CD14-positive monocyte (primary cell): ENCODE measurements at regions not wholly inside any gene's neighbourhood (a gene's known extent, or its start where the extent isn't known, plus 50 kb on each side); places are given as distances from the start of the nearest gene placed in this dataset.

Experiments
- DNase-seq, 3 donors: peaks; one replicate each; pipeline ENCODE4 v3.0.0-alpha.2; 2011 to 2022
- H2AFZ ChIP-seq: 2 replicates; pipeline ENCODE4 v1.6.0; 2012; ENCODE audit warnings: mild to moderate bottlenecking, low read depth, low read length, inconsistent platforms; ENCODE audit not compliant: insufficient read depth, poor library complexity, severe bottlenecking
- H3K27ac ChIP-seq, 2 donors: 1 replicate in 1 of 2; 2 replicates in 1 of 2; pipeline ENCODE4 v1.5.1; 2012 to 2013; ENCODE audit warnings: low read length in 2 of 2, control low read depth in 1 of 2, inconsistent platforms in 1 of 2, low read depth in 1 of 2, mild to moderate bottlenecking in 1 of 2
- H3K27me3 ChIP-seq, 2 donors: one replicate each; pipeline versions ENCODE4 v1.6.0 to v1.6.1; 2011 to 2013; ENCODE audit warnings: low read length in 2 of 2; ENCODE audit not compliant: control insufficient read depth in 2 of 2, insufficient read depth in 2 of 2
- H3K36me3 ChIP-seq, 2 donors: replicated peaks in 1 of 2; 1 replicate in 1 of 2; 2 replicates in 1 of 2; pipeline versions ENCODE4 v1.5.1 to v1.6.1; 2012 to 2013; ENCODE audit warnings: low read length in 2 of 2, control low read depth in 1 of 2, inconsistent platforms in 1 of 2, mild to moderate bottlenecking in 1 of 2; ENCODE audit not compliant: insufficient read depth in 2 of 2, control insufficient read depth in 1 of 2
- H3K4me1 ChIP-seq, 2 donors: 1 replicate in 1 of 2; 2 replicates in 1 of 2; pipeline versions ENCODE4 v1.5.1 to v1.6.1; 2012 to 2013; ENCODE audit warnings: low read length in 2 of 2, control low read depth in 1 of 2, inconsistent platforms in 1 of 2, mild to moderate bottlenecking in 1 of 2, moderate library complexity in 1 of 2; ENCODE audit not compliant: insufficient read depth in 2 of 2, control insufficient read depth in 1 of 2
- H3K4me2 ChIP-seq: replicated peaks from 2 replicates; pipeline ENCODE3; 2012; ENCODE audit warnings: low read length, moderate library complexity, mild to moderate bottlenecking; ENCODE audit not compliant: poor library complexity, severe bottlenecking; ENCODE audit errors: extremely low read depth
- H3K4me3 ChIP-seq, 3 experiments: fragments of 200-600 bp in 1 of 3; sonication (generic) in 1 of 3; replicated peaks in 1 of 3; 1 replicate in 2 of 3; 2 replicates in 1 of 3; pipeline ENCODE4 v1.5.1; 2011 to 2013; ENCODE audit warnings: low read length in 3 of 3, mild to moderate bottlenecking in 3 of 3, control low read depth in 2 of 3, low read depth in 2 of 3, inconsistent platforms in 1 of 3, moderate library complexity in 1 of 3
- H3K79me2 ChIP-seq: 2 replicates; pipeline ENCODE4 v1.6.0; 2012; ENCODE audit warnings: mild to moderate bottlenecking, control low read depth, inconsistent platforms, low read length, moderate library complexity; ENCODE audit not compliant: insufficient read depth
- H3K9ac ChIP-seq: 2 replicates; pipeline ENCODE4 v1.6.0; 2017; ENCODE audit warnings: low read length, mild to moderate bottlenecking; ENCODE audit not compliant: insufficient read depth, poor library complexity, severe bottlenecking
- H3K9me3 ChIP-seq, 2 donors: replicated peaks in 1 of 2; 1 replicate in 1 of 2; 2 replicates in 1 of 2; pipeline versions ENCODE4 v1.5.1 to v1.6.1; 2012 to 2013; ENCODE audit warnings: low read length in 2 of 2, control low read depth in 1 of 2; ENCODE audit not compliant: control insufficient read depth in 1 of 2, insufficient read depth in 1 of 2
- H4K20me1 ChIP-seq: 2 replicates; pipeline ENCODE4 v1.6.0; 2012; ENCODE audit warnings: mild to moderate bottlenecking, low read length, control low read depth, moderate library complexity; ENCODE audit not compliant: insufficient read depth
- H3K27ac Mint-ChIP-seq, 7 donors: one replicate each; pipeline ENCODE4 v1.8.0; 2020; ENCODE audit warnings: mild to moderate bottlenecking in 7 of 7, mixed read lengths in 7 of 7, moderate library complexity in 6 of 7, inconsistent platforms in 2 of 7
- H3K27me3 Mint-ChIP-seq, 3 donors: one replicate each; pipeline ENCODE4 v1.8.0; 2021 to 2022; ENCODE audit warnings: low read depth in 3 of 3, mild to moderate bottlenecking in 3 of 3, mixed read lengths in 3 of 3, moderate library complexity in 3 of 3, inconsistent platforms in 1 of 3
- H3K36me3 Mint-ChIP-seq, 2 donors: one replicate each; pipeline ENCODE4 v1.8.0; 2020; ENCODE audit warnings: mixed read lengths in 2 of 2, inconsistent platforms in 1 of 2, mild to moderate bottlenecking in 1 of 2
- H3K4me1 Mint-ChIP-seq: one replicate; pipeline ENCODE4 v1.8.0; 2020; ENCODE audit warnings: mild to moderate bottlenecking, mixed read lengths
- H3K4me3 Mint-ChIP-seq, 2 donors: one replicate each; pipeline ENCODE4 v1.8.0; 2020; ENCODE audit warnings: mild to moderate bottlenecking in 2 of 2, mixed read lengths in 2 of 2, moderate library complexity in 1 of 2
- H3K9me3 Mint-ChIP-seq, 7 donors: one replicate each; pipeline ENCODE4 v1.8.0; 2020 to 2022; ENCODE audit warnings: mixed read lengths in 7 of 7, mild to moderate bottlenecking in 6 of 7, moderate library complexity in 6 of 7, inconsistent platforms in 2 of 7
- CTCF ChIP-seq: fragments of 200-600 bp; IDR thresholded peaks from one replicate; pipeline ENCODE4 v1.8.0; 2022; ENCODE audit warnings: antibody characterized with exemption, mild to moderate bottlenecking
- WGBS: methylation state at CpG from one replicate; pipeline ENCODE4 v1.1.5; 2013; ENCODE audit warnings: missing lambda C conversion rate; ENCODE audit not compliant: insufficient coverage; 5-methylcytosine and 5-hydroxymethylcytosine counted together
- intact Hi-C, 2 donors: fragments of 100-400 bp; cut with micrococcal nuclease; formaldehyde crosslinking; loops; one replicate each; pipeline versions ENCODE4 v1.15.0 to v1.15.1; 2023

- Mint-ChIP-seq H3K27ac (no peak overlapping the region), H3K9me3 (peaks cover 0 to 3% (median under 1%) of the 10 kb centered on the region in 7 donors), H3K27me3 (peaks cover 1 to 3% (median 2%) of the 10 kb centered on the region in 3 donors), H3K36me3 (no peaks in the 10 kb centered on the region), H3K4me3 (no peak overlapping the region), H3K4me1 (peaks cover 12% of the 10 kb centered on the region)
- Histone ChIP-seq H3K4me1 (no peaks in the 10 kb centered on the region), H3K27me3 (no peaks in the 10 kb centered on the region), H3K4me3 (no peak overlapping the region), H3K27ac (no peak overlapping the region), H3K79me2 (no peaks in the 10 kb centered on the region), H3K4me2 (no peak overlapping the region), H3K9ac (no peak overlapping the region), H2AFZ (no peak overlapping the region), H3K36me3 (no peaks in the 10 kb centered on the region), H3K9me3 (no peaks in the 10 kb centered on the region), H4K20me1 (no peaks in the 10 kb centered on the region)
- DNase-seq, result no peak
- intact Hi-C loops, result no loop called here
- WGBS, result no CpG with 5 or more reads among the region's 3 CpGs
- TF ChIP-seq CTCF, result no peak
Observed at GRCh38 chr15:68525815-68526214, 53.0 kb upstream of the CORO2B start.

GRCh38 chr15:68526269-68526668 lies 52.5 kb upstream of the CORO2B start:
- no peak overlapping the region for H3K4me3 Mint-ChIP-seq
- TF ChIP-seq CTCF, result no peak
- Histone ChIP-seq H3K9ac (no peak overlapping the region), H3K4me3 (no peak overlapping the region), H3K27me3 (no peaks in the 10 kb centered on the region), H3K4me1 (no peaks in the 10 kb centered on the region), H3K36me3 (no peaks in the 10 kb centered on the region), H4K20me1 (no peaks in the 10 kb centered on the region), H3K9me3 (peaks cover 0 to 4% of the 10 kb centered on the region in 2 donors), H3K4me2 (no peak overlapping the region), H3K27ac (no peak overlapping the region), H3K79me2 (no peaks in the 10 kb centered on the region), H2AFZ (no peak overlapping the region)
- H3K27me3 Mint-ChIP-seq, result peaks cover 1 to 3% (median 2%) of the 10 kb centered on the region in 3 donors
- no peak overlapping the region for H3K27ac Mint-ChIP-seq
- no peak for DNase-seq
- no peaks in the 10 kb centered on the region for H3K36me3 Mint-ChIP-seq
- peaks cover 12% of the 10 kb centered on the region for H3K4me1 Mint-ChIP-seq
- intact Hi-C loops, result no loop called here
- peaks cover 4 to 7% (median 5%) of the 10 kb centered on the region in 7 donors for H3K9me3 Mint-ChIP-seq
